ENCODE measurements at regions not wholly inside any gene's neighbourhood (a gene's known extent, or its start where the extent isn't known, plus 50 kb on each side); places are given as distances from the start of the nearest gene placed in this dataset.
"Not testable (repeated sequence)": the region's sequence is repeated elsewhere in the genome, so short reads cannot be mapped to it uniquely, and the experiment has no call there.

DNA sequence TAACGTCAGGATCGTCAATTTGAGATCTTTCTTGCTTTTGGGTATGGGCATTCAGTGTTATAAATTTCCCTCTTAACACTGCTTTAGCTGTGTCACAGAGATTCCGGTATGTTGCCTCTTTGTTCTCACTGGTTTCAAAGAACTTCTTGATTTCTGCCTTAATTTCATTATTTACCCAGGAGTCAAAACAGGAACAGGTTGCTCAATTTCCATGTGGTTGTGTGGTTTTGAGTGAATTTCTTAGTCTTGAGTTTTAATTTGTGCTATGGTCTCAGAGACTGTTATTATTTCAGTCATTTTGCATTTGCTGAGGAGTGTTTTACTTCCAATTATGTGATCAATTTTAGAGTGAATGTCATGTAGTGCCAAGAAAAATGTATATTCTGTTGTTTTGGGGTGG, 153.1 kb downstream of the PCDH17 start:
- DNase-seq (ENCODE audit: low read depth) = no peak

DNA sequence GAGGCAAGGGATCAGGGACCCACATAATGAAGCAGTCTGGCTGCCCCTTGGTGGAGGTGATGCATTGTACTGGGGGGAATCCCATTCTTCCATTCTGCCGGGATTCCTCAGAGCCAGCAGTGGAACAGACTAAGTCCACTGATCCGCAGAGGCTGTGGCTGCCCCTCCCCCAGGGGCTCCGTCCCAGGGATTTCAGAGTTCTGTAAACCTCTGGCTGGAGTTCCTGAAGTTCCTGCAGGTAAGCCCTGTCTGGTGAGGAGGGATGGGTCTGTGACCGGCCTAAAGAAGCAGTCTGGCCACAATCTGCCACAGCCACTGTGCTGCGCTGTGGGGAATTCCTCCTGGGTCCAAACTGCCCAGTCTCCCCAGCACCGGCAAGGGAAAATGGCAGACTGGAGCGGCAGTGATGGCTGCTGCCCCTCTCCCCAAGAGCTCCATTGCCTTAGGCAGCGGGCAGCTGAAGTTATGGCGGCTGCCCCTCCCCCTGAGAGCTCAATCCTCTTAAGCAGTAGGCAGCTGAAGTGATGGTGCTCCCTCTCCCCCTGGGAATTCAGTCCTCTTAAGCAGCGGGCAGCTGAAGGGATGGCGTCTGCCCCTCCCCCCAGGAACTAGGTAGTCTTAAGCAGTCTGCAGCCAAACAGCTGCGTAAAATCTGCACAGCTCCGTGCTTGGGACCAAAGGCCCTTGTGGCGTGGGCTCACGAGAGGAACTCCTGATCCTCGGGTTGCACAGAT, 155.7 kb downstream of the PCDH17 start:
- DNase-seq (ENCODE audit: low read depth) = no peak

DNA sequence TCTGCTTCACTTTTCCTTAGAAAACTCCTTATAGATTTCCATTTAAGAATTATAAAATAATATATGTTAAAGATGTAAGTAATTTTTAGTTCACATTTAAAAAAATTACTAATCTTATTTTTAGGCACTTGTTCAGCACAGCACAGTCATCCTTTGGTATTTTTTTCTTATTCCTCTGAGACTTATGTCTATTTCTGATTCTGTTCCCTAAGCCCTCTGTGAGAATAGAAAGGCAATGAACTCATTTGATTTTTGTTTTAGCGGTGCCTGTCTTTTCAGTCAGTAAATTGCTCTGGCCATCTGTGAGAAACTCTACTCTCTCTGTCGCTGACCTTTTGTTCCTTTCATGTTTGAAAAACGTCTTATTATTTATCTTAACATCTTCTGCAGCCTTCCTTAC, 168.1 kb downstream of the PCDH17 start:
- no peak for DNase-seq (ENCODE audit: low read depth)

DNA sequence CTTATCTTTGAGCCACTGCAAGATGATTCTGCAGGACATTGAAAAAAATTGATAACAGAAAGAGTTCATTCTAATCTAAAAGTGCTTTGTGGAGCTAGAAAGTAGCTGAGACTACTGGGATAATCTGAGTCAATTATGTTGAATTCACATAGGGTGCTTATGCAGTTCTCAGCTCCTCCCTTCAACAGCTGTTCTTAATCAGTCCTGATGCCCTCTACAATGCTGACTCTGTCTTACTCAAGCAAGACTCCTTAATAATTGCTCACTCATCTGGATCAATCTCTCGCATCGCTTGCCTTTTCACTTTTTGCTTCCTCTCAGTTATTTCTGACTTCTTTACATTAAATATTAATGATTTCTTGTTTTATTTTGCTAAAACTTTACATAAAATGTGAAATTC, 182.1 kb downstream of the PCDH17 start:
- DNase-seq (ENCODE audit: low read depth) = no peak

DNA sequence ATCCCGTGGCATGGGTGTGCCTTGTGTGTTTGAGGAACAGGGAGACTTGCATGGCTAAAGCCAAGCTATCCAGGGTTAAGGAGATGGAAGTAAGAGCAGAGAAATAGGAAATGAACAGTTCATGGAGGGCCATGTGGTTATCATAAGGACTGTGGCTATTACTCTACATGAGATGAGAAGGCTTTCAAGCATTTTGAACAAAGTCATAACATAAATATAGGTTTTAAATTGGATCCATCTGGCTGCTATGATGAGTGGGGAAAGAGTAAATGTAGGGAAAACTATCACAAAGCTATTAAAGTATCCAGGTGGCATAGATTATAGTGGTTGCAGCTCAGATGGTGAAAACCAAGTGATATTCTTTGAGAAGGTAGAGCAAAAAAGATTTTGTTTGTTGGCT, 184.1 kb downstream of the PCDH17 start:
- no peak for DNase-seq (ENCODE audit: low read depth)

DNA sequence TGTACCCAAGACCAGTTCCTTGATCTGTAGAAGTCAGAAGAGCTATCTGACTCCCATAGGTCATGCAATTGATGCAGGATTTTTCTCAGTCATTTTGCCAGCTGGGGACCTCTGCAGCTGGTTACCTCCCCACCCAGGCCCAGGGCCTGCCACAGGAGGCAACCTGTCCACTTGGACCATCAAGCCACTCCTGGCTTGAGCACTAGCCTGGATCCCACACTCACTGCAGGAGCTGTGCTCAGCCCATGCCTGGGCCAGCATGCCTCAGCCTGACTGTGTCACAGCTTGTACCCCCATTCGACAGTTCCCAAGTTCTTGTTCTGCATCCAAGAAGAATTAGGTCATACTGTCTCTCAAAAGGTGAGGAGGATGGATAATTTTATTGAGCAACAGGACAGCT, 189.4 kb downstream of the PCDH17 start:
- no peak for DNase-seq (ENCODE audit: low read depth)

DNA sequence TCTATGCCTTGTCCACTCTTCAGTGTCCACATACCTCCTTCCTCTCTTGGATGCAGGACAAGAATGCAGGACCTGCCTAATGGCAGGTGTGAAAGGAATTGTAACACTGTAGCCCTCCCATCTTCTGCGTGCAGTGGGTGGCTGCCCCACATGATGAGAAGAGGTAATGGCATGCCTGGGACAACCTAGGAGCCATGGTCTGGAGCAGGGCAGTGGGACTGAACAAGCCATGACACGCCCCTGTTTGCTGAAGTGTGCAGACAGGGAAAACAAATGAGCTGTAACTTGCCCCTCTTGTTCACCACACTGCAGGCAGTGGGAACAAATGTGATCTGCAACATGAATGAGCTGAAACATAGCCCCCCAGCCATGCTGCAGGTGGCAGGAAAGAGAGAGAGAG, 192.2 kb downstream of the PCDH17 start:
- DNase-seq (ENCODE audit: low read depth) = no peak

DNA sequence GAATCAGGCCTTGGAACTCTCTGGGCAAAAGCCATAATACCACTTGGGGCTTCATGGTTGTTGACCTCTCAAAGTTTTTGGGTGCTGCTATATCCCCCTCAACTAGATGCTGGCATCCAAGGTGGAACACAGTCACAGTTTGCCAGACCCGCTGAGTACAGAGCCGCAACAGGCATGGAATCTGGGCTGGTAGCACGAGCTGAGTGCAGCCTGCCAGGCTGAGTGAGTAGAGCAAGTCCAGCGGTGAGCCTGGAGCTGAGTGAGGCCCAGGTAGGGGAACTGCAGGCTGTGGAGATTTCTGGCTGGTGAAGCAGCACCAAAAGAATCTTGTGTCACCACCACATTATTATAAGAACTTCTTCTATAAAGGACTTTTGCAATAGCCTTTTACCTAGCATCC, 192.6 kb downstream of the PCDH17 start:
- DNase-seq (ENCODE audit: low read depth) = no peak

DNA sequence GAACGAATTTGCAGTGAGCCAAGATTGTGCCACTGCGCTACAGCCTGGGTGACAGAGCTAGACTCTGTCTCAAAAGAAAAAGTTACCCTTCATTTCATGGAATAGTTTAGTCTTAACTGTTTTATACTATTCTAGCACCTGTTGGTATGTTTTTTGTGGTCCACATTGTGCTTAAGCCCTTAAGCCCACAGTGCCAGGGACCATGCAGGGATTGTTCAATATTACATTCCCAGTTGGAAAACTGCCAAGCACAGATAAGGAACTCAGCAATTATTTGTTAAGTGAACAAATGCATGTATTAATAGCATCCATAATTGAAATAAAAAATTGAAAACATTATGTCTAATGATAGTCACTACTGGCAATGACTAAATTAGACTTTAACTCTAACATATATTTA, 193.5 kb downstream of the PCDH17 start:
- no peak for DNase-seq (ENCODE audit: low read depth)

DNA sequence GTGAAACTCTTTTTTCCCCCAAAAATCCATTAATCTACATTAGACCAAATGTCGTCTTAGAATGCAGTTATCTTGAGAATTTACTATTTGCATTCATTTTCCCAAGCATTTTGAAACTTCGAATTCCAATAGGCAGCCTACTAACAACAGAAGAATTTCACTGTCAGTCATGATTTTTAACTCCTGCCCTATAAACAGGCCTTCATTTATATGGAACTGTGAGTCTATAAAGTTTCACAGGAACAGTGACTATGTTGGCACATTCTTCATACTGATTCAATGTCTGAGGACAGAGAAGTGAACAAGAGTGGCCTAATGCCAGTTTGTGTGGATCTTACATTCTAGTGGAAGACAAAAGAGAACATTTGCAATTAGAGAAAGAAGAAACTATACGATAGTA, 198.0 kb downstream of the PCDH17 start:
- no peak for DNase-seq (ENCODE audit: low read depth)

DNA sequence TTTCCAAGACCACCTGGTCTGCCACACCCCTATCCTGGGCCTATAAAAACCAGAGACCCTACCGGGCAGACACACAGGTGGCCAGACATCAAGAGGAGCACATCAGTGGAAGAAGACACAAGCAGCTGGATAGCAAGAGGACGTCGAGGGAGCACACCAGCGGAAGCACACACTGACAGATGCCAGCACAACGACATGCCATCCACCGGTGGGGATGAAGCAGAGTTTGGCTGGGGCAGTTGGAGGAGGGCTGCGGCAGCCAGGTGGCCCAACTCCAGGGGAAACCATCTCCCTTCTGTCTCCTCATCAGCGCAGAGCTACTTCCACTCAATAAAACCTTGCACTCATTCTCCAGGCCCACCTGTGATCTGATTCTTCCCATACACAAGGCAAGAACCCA, 200.6 kb downstream of the PCDH17 start:
- no peak for DNase-seq (ENCODE audit: low read depth)

DNA sequence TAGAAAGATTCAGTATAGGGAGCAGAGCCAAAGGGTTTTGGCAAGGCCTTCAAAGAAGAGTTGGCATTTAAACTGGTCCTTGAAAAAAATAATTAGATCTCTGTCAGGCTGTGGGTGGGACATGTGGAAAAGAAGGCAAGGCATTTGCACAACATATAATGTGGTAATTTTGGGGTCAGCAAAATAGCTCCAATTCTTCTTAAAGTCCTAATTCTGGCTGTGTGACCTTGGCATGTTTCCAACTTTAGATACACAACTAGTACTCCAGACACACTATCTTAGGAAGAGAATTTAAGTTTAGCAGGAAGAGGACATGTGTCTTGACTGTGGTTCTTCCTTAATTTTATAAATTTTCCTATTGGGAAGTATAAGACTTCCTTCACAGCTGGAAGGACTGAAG, 206.3 kb downstream of the PCDH17 start:
- no peak for DNase-seq (ENCODE audit: low read depth)

DNA sequence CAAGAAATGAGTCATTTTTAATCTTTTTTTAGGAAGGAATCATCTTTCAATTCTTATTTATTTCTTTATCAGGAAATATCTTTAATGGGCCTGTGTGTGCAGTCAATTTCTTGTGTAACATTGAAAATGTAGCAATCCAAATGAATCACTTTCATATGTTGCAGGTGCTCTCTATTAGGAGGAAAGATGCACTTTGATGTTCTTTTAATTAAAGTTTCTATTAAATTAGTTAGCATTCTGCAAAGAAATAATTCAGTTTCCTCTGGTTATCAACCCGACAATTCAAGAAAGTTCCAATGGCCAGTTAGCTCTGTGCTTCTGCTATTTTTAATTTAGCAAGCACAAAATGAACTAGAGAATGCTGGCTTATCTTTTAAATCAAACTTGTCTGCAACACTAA, 212.0 kb downstream of the PCDH17 start:
- DNase-seq (ENCODE audit: low read depth) = no peak

DNA sequence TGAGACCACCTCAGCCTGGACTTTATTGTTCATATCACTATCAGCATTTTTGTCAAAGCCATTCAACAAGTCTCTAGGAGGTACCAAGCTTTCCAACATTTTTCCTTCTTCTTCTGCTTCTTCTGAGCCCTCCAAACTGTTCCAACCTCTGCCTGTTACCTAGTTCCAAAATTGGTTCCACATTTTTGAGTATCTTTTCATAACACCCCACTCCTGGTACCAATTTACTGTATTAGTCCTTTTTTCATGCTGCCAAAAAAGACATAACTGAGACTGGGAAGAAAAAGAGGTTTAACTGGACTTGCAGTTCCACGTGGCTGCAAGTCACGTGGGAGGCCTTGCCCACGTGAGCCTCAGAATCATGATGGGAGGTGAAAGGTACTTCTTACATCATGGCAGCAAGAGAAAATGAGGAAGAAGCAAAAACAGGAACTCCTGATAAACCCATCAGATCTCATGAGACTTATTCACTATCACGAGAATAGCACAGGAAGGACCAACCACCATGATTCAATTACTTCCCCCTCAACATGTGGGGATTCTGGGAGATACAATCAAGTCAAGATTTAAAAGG, 215.1 kb downstream of the PCDH17 start:
- no peak for DNase-seq (ENCODE audit: low read depth)

DNA sequence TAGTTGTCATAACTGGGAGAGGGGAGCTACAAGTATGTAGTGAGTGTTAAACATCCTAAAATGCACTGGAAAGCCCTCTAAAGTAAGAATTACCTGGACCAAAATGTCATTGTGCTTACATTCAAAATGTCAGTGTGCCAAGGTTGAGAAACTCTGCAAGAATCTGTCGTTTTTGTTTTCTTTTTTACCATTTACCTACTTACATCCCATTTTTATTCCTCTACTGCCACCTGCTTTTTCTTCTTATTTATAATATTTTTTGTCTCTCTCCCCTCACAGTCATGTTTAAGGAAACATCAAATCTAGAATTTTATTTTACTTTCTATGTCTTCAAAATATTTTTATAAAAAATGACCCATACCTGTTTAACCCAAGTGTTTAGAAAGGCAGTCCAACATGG, 226.4 kb downstream of the PCDH17 start:
- DNase-seq (ENCODE audit: low read depth) = no peak

DNA sequence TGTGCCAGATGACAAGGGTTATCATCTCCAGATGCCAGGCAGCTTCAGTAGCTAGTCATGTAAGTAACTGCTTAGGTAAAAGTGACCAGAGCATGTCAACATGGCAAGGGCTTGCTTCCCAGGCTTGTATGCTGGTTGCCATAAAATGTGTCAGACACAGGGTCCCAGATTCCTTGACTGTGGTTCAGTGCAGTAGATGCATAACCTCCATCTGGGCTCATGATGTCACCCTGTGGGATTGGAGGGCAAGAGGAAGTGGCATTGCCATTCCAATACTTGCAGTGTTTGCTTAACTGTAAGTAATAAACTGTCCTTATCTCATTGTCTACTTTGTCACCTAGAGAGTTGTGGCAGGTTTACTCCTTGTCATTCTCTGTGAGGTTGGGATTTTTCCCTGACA, 226.8 kb downstream of the PCDH17 start:
- no peak for DNase-seq (ENCODE audit: low read depth)

DNA sequence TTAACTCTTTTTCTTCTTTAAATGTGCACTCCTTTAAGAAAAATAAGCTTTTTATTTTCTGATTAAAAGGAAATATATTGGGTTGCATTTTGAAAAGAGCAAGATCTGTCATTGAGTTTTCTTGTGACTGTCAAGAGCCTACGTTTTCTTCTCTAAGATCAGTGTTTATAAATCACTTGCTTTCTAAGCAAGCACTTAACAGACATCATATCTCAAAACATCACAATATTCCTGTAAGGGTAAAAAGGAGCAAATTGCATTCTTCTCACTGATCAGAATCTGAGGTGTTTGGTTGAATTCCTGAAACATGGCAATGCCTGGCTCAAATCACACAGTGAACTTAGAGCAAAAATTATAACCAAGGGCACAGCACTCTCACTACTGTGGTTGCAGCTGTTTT, 231.3 kb downstream of the PCDH17 start:
- DNase-seq (ENCODE audit: low read depth) = no peak

DNA sequence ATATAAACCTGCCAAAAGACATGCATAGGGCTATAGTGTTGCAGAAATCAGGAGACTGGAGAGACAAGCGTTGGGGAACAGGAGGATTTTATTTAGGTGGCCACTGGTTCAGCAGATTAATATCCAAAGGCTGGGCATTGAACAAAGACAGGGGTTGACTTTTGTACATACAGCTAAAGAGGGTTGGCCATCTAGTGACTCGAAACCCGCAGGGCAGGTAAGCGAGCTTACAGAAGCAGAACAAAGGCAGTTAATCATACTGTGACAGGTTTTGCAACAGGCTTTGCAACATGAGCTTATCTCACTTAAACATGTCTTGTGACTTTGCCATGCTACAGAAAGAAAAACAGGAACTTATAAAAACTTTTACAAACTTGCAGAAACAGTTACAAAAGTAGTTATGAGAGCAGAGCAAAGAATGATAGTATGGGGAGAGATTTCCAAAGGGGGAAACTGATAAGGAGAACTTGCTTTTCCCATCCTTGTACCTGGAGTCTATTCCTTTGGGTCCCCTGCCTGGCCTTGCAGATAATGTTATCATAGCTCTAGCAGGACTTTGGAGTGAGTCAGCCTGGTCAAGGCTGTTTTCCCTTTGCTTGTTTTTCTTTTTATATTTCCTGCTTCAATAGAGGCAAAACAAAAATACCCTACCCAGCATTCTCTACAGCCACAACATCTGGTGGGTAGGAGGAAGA, 234.2 kb downstream of the PCDH17 start:
- DNase-seq (ENCODE audit: low read depth) = no peak

DNA sequence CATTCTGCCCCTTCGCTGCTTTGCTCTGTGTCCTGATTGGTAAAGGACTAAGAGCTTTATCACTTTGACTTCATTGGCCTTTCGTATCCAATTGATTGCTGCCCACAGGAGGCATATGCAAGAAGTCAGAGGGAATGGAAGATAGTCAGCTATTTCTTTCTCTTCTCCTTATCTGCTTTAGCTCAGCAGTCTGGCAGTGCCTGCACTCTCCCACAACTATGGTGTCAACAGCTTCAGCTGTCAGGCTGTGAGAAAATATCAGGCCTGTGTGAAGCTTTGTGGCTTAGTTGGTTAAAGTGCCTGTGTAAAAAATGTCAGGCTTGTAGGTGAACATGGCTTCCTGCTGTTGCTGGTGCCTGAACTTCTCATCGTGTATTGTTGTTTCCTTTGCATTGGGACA, 243.0 kb downstream of the PCDH17 start:
- no peak for DNase-seq (ENCODE audit: low read depth)

DNA sequence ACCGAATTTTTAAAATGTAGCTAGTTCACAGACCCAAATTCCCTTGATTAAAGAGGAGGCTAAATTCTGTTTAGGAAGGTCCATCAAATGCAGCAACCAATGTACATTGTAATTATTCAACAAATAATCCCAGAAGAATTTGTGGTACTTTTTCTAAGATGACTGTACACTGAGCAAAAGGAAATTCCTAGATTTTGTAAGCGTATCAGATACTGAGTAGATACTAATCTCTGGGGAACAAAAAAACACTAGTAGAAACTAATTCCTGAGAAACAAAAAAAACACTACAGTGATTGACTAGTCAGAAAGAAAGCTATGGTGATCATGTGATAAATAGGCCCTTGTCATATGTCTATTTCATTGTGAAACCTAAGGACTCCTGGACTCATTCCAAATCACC, 246.1 kb downstream of the PCDH17 start:
- no peak for DNase-seq (ENCODE audit: low read depth)

DNA sequence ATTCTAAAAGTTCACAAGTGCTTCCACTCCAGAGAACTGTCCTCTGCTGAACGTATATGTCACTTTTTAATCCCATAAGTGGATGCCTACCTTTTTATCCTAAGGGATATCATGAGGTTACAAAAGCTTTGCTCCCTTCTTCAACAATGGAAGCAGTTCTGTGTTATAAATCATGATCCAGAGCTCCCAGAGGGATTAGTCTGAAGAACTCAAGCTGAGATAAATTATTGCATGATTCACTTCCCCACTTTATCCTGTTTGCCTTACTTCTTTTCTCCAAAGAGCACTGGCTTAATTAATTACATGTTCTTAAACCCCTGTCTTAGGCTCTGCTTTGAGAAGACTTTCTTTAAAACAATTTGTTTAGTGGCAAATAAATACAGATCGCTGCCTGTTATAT, 246.7 kb downstream of the PCDH17 start:
- DNase-seq (ENCODE audit: low read depth) = no peak

DNA sequence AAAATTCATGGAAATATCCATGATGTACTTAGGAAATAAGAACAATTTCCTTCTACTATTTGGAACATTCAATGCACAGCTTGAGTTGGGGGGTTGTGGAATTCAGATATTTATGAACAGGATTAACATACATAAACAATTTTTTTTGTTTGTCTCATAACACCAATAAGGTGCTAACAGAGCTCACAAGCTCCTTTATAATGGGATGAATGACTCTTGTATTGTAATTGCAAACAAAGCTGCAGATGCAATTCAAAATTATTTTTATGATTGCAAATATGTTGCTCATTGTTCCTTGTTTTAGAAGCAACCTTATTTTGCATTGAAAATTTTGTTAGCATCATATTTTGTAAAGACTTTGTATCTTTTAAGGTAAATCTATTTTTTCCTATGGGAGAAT, 265.7 kb downstream of the PCDH17 start:
- DNase-seq (ENCODE audit: low read depth) = no peak

DNA sequence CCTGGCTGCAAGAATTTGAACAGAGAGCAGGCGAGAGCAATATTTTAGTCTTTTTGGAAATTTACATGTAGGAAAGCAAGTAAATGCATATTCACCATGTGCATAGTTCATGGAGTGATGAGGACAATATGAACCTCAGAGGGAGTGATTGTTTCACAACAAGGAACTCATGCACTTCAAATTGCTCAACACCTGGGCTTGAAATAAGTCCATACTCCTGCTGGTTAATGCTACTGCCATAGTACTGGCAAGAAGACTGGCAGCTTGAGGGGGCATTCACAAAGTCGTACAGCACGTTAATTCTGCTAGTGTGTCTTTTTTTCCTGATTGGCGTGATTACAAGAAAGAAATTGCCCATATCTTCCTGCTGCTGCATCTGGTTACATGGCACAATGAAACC, 267.6 kb downstream of the PCDH17 start:
- no peak for DNase-seq (ENCODE audit: low read depth)

DNA sequence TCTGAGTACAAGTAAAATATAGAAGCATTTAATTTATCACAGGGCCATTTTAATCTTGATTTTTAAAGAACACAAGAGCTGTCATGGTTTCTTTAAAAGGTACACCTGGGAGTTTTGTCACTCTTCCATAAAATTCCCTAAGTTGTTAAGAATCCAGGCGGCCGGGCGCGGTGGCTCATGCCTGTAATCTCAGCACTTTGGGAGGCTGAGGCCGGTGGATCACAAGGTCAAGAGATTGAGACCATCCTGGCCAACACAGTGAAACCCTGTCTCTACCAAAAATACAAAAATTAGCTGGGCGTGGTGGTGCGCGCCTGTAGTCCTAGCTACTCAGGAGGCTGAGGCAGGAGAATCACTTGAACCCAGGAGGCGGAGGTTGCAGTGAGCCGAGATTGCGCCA, 278.3 kb downstream of the PCDH17 start:
- not testable (repeated sequence) for DNase-seq (ENCODE audit: low read depth)

Data from GM04504 (cell line).